GM23248 (cell line): ENCODE measurements at regions not wholly inside any gene's neighbourhood (a gene's known extent, or its start where the extent isn't known, plus 50 kb on each side); places are given as distances from the start of the nearest gene placed in this dataset.

Experiments used
- DNase-seq: peaks from one replicate; pipeline ENCODE4 v3.0.0-alpha.2; 2015
- H2AFZ ChIP-seq: fragments of 200-600 bp; sonication (generic); 2 replicates; pipeline ENCODE4 v1.6.1; 2016; ENCODE audit warnings: antibody characterized with exemption
- H3F3A ChIP-seq: fragments of 200-600 bp; sonication (generic); 2 replicates; pipeline ENCODE4 v1.6.1; 2016; ENCODE audit warnings: mild to moderate bottlenecking, antibody characterized with exemption, mixed run types; ENCODE audit not compliant: insufficient read depth
- H3K27ac ChIP-seq: fragments of 200-600 bp; sonication (generic); 2 replicates; pipeline ENCODE4 v1.5.1; 2016; ENCODE audit warnings: mild to moderate bottlenecking
- H3K27me3 ChIP-seq: fragments of 200-600 bp; sonication (generic); replicated peaks from 2 replicates; pipeline ENCODE4 v1.6.1; 2016; ENCODE audit warnings: mild to moderate bottlenecking; ENCODE audit not compliant: insufficient read depth
- H3K36me3 ChIP-seq: fragments of 200-600 bp; sonication (generic); 2 replicates; pipeline ENCODE4 v1.6.1; 2016; ENCODE audit warnings: low read depth, mild to moderate bottlenecking
- H3K4me1 ChIP-seq: fragments of 200-600 bp; sonication (generic); 2 replicates; pipeline ENCODE4 v1.6.1; 2016; ENCODE audit warnings: mild to moderate bottlenecking; ENCODE audit not compliant: insufficient read depth
- H3K4me2 ChIP-seq: fragments of 200-600 bp; sonication (generic); one replicate; pipeline ENCODE4 v1.6.1; 2016; ENCODE audit warnings: mild to moderate bottlenecking; ENCODE audit not compliant: unreplicated experiment
- H3K4me3 ChIP-seq: fragments of 200-600 bp; sonication (generic); 2 replicates; pipeline ENCODE4 v1.5.1; 2016; ENCODE audit warnings: mild to moderate bottlenecking
- H3K79me2 ChIP-seq: fragments of 200-600 bp; sonication (generic); 2 replicates; pipeline ENCODE4 v1.6.1; 2016; ENCODE audit warnings: mild to moderate bottlenecking; ENCODE audit not compliant: insufficient read depth
- H3K9ac ChIP-seq: fragments of 200-600 bp; sonication (generic); 2 replicates; pipeline ENCODE4 v1.6.1; 2016; ENCODE audit warnings: mild to moderate bottlenecking
- H3K9me2 ChIP-seq: fragments of 200-600 bp; sonication (generic); 2 replicates; pipeline ENCODE4 v1.6.1; 2016; ENCODE audit warnings: mixed run types, mild to moderate bottlenecking, moderate library complexity; ENCODE audit not compliant: insufficient read depth
- H3K9me3 ChIP-seq: fragments of 200-600 bp; sonication (generic); one replicate; pipeline ENCODE4 v1.6.1; 2017; ENCODE audit warnings: low read depth
- H4K20me1 ChIP-seq: fragments of 200-600 bp; sonication (generic); 2 replicates; pipeline ENCODE4 v1.6.0; 2016; ENCODE audit not compliant: insufficient read depth
- EZH2 ChIP-seq: fragments of 200-600 bp; sonication (generic); IDR thresholded peaks from 2 replicates; pipeline ENCODE4 v1.6.1; 2018; ENCODE audit warnings: antibody characterized with exemption, mild to moderate bottlenecking; ENCODE audit not compliant: insufficient read depth, poor library complexity, severe bottlenecking
- EZH2phosphoT487 ChIP-seq: fragments of 200-600 bp; sonication (generic); IDR thresholded peaks from 2 replicates; pipeline ENCODE4 v1.6.1; 2018; ENCODE audit warnings: antibody characterized with exemption, moderate library complexity, mild to moderate bottlenecking, low read depth; ENCODE audit not compliant: insufficient read depth
- WGBS, 2 experiments: methylation state at CpG; one replicate each; pipeline ENCODE4 v1.1.6; 2015 to 2017; ENCODE audit warnings: low lambda C conversion rate in 2 of 2, low coverage in 1 of 2; ENCODE audit errors: missing lambda C conversion rate in 2 of 2; 5-methylcytosine and 5-hydroxymethylcytosine counted together
- in situ Hi-C: fragments of 300-500 bp; cut with MboI; formaldehyde crosslinking; loops from 2 replicates; pipeline ENCODE4 v1.15.0; 2020

DNA sequence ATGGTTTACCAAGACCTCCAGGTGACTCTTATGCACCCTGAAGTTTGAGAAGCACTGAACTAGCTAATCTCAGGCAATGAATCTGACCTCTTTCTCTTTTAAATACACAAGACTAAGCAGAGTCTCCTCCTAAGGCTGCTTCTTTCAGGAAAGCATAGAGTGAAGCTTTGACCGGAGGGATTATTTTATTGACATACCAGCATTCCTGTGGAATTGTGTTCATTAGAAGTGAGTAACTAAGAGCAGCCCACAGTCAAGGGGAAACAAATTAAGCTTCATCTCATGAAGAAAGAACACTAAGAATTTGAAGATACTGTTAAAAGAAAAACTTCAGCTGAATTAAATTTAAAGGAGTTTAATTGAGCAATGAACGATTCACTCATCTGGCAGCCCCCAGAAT, 963.5 kb downstream of the NTRK3 start:
- H3K79me2 ChIP-seq, result no peaks in the 10 kb centered on the region
- H4K20me1 ChIP-seq, result no peaks in the 10 kb centered on the region
- no peak for TF ChIP-seq EZH2phosphoT487
- no peak for TF ChIP-seq EZH2
- H3F3A ChIP-seq, result no peaks in the 10 kb centered on the region
- H3K36me3 ChIP-seq, result no peaks in the 10 kb centered on the region
- 9% methylated on average over 2 of the region's 2 CpGs for WGBS, 2 experiments
- no peak overlapping the region for H2AFZ ChIP-seq
- no peaks in the 10 kb centered on the region for H3K9me2 ChIP-seq
- H3K27me3 ChIP-seq, result no peaks in the 10 kb centered on the region
- H3K4me3 ChIP-seq, result no peak overlapping the region
- H3K27ac ChIP-seq, result no peak overlapping the region
- in situ Hi-C loops, result no loop called here
- H3K4me2 ChIP-seq, result no peak overlapping the region
- H3K9me3 ChIP-seq, result no peaks in the 10 kb centered on the region
- no peak for DNase-seq
- no peak overlapping the region for H3K9ac ChIP-seq
- H3K4me1 ChIP-seq, result no peaks in the 10 kb centered on the region

DNA sequence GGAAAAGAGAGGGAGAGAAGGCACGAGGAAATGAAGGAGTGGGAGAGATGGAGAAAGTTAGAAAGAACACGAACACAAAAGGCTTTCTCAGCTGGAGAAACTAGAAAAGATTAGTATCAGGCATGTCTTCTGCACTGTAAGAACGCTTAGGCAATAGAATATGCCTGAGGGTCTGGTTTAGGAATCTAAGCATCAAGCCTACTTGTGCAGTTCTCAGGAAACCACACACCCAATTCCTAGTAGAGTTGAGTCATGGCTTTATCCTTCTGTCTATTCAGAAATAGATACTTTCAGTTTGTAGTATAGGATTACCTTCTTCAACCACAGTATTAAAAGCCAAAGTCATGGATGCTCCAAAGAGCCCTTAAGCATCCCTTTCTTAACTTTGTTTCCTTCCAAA, 969.4 kb downstream of the NTRK3 start:
- Histone ChIP-seq H3K9me3 (no peaks in the 10 kb centered on the region), H3K9me2 (no peaks in the 10 kb centered on the region), H3K36me3 (no peaks in the 10 kb centered on the region), H4K20me1 (no peaks in the 10 kb centered on the region), H3K4me1 (no peaks in the 10 kb centered on the region), H3K4me3 (no peak overlapping the region), H3K9ac (no peak overlapping the region), H3K27ac (no peak overlapping the region), H3K4me2 (no peak overlapping the region), H2AFZ (no peak overlapping the region), H3F3A (no peaks in the 10 kb centered on the region), H3K27me3 (no peaks in the 10 kb centered on the region), H3K79me2 (no peaks in the 10 kb centered on the region)
- TF ChIP-seq EZH2phosphoT487 (no peak), EZH2 (no peak)
- peak; percentile 40 for DNase-seq
- in situ Hi-C loops, result no loop called here
- 0 to 3% methylated on average over 3 of the region's 3 CpGs for WGBS, 2 experiments

DNA sequence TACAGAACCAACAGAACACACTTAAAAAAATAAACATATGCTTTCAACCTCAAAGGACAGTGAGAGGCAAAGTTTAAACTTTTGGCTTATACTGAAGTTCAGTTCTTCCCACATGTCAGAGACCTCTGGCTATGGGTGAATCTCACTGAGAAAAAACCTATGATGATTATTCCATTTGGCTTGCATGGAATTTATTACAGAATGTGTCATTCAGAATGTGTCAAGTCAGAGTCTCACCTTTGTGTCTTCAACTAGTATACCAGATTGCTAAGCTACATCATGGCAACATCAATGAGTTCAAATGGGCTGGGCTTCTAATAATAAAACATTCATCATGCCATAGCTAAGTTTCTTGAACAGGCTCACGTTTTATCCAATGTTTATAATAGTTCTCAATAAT, 987.0 kb downstream of the NTRK3 start:
- in situ Hi-C loops, result no loop called here
- Histone ChIP-seq H3K9me3 (peaks cover 3% of the 10 kb centered on the region), H3K9me2 (no peaks in the 10 kb centered on the region), H3K9ac (no peak overlapping the region), H3K79me2 (no peaks in the 10 kb centered on the region), H3K36me3 (no peaks in the 10 kb centered on the region), H2AFZ (no peak overlapping the region), H3K4me1 (no peaks in the 10 kb centered on the region), H4K20me1 (no peaks in the 10 kb centered on the region), H3K4me2 (no peak overlapping the region), H3K27me3 (no peaks in the 10 kb centered on the region), H3F3A (no peaks in the 10 kb centered on the region), H3K4me3 (no peak overlapping the region), H3K27ac (no peak overlapping the region)
- TF ChIP-seq EZH2 (no peak), EZH2phosphoT487 (no peak)
- 0 to 4% methylated on average over 1 of the region's 1 CpG for WGBS, 2 experiments
- DNase-seq, result no peak

DNA sequence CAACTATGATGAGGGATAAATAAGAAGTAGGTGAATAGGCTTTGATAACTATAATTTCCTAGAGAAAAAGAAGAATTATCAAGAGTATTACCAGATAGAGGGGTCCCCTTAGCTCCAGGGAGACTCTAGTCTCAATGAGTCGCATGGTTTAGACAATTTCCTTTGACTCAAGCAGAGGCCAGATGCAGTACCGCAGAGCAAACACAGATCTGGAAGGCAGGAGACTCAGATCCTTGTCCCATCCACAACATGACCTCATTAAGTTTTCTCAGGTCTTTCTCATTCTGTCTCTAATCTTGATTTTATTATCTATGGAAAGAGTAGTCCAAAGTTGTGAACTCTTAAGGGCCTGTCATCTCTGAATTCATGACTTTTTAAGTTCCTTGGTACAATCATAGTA, 987.9 kb downstream of the NTRK3 start:
- no peaks in the 10 kb centered on the region for H4K20me1 ChIP-seq
- TF ChIP-seq EZH2 (no peak), EZH2phosphoT487 (no peak)
- no peak overlapping the region for H3K9ac ChIP-seq
- whole genome bisulfite sequencing, 2 experiments, result 9 to 10% methylated on average over 2 of the region's 2 CpGs
- no peak overlapping the region for H3K27ac ChIP-seq
- H3K9me3 ChIP-seq, result peaks cover 3% of the 10 kb centered on the region
- DNase-seq, result no peak
- H3K36me3 ChIP-seq, result no peaks in the 10 kb centered on the region
- H3K4me1 ChIP-seq, result no peaks in the 10 kb centered on the region
- H3K4me3 ChIP-seq, result no peak overlapping the region
- H3F3A ChIP-seq, result no peaks in the 10 kb centered on the region
- no peaks in the 10 kb centered on the region for H3K79me2 ChIP-seq
- in situ Hi-C loops, result no loop called here
- H3K27me3 ChIP-seq, result no peaks in the 10 kb centered on the region
- H3K9me2 ChIP-seq, result no peaks in the 10 kb centered on the region
- no peak overlapping the region for H3K4me2 ChIP-seq
- H2AFZ ChIP-seq, result no peak overlapping the region

DNA sequence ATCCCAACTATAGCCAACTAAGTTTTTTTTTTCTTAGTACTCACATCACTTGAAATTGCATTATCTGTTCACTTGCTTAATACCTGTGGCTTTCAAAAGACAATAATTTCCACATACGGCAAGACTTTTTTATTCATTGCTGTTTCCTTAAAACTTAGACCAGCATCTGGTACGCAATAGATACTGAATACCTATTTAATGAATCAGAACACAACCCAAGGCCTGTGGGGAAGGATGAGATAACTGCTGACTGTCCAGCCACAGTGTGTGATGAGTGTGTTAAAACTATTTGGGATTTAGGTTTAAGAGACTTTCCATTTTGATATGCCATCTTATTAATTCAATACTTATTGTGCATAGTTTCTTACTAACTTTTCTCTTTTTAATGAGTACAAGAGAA, 988.7 kb downstream of the NTRK3 start:
- no peaks in the 10 kb centered on the region for H3K4me1 ChIP-seq
- DNase-seq, result peak; percentile 23
- H3K4me3 ChIP-seq, result no peak overlapping the region
- in situ Hi-C loops, result no loop called here
- no peak overlapping the region for H3K4me2 ChIP-seq
- no peak overlapping the region for H3K9ac ChIP-seq
- no peak overlapping the region for H2AFZ ChIP-seq
- 28 to 38% methylated on average over 2 of the region's 2 CpGs for WGBS, 2 experiments
- H3K27me3 ChIP-seq, result no peaks in the 10 kb centered on the region
- peaks cover 3% of the 10 kb centered on the region for H3K9me3 ChIP-seq
- no peaks in the 10 kb centered on the region for H3F3A ChIP-seq
- H3K36me3 ChIP-seq, result no peaks in the 10 kb centered on the region
- H4K20me1 ChIP-seq, result no peaks in the 10 kb centered on the region
- H3K9me2 ChIP-seq, result no peaks in the 10 kb centered on the region
- TF ChIP-seq EZH2, result no peak
- TF ChIP-seq EZH2phosphoT487, result no peak
- H3K27ac ChIP-seq, result no peak overlapping the region
- no peaks in the 10 kb centered on the region for H3K79me2 ChIP-seq
